Trophoblast cell (in vitro differentiated cells and primary cell): ENCODE measurements at regions not wholly inside any gene's neighbourhood (a gene's known extent, or its start where the extent isn't known, plus 50 kb on each side); places are given as distances from the start of the nearest gene placed in this dataset.

ENCODE experiments used
- DNase-seq, 2 donors: peaks; one replicate each; pipeline ENCODE4 v3.0.0-alpha.2; 2016
- H2AFZ ChIP-seq: 2 replicates; pipeline ENCODE4 v1.6.1; 2013; ENCODE audit warnings: low read length, moderate library complexity, mild to moderate bottlenecking; ENCODE audit not compliant: insufficient read depth, poor library complexity
- H2AK5ac ChIP-seq: 2 replicates; pipeline ENCODE4 v1.6.1; 2013; ENCODE audit warnings: mild to moderate bottlenecking, low read length
- H2BK120ac ChIP-seq: 2 replicates; pipeline ENCODE4 v1.6.1; 2013; ENCODE audit warnings: low read length, mild to moderate bottlenecking, moderate library complexity; ENCODE audit not compliant: insufficient read depth, poor library complexity
- H2BK12ac ChIP-seq: 2 replicates; pipeline ENCODE4 v1.6.1; 2013; ENCODE audit warnings: mild to moderate bottlenecking, low read length, moderate library complexity
- H2BK5ac ChIP-seq: 2 replicates; pipeline ENCODE4 v1.6.1; 2013; ENCODE audit warnings: low read length, low read depth, moderate library complexity, mild to moderate bottlenecking; ENCODE audit not compliant: poor library complexity
- H3K14ac ChIP-seq: 2 replicates; pipeline ENCODE4 v1.6.1; 2013; ENCODE audit warnings: mild to moderate bottlenecking, low read length
- H3K18ac ChIP-seq: 2 replicates; pipeline ENCODE4 v1.6.1; 2013; ENCODE audit warnings: mild to moderate bottlenecking, low read length
- H3K23ac ChIP-seq: 2 replicates; pipeline ENCODE4 v1.6.1; 2013; ENCODE audit warnings: low read length
- H3K27ac ChIP-seq: 2 replicates; pipeline ENCODE4 v1.5.1; 2013; ENCODE audit warnings: low read depth, mild to moderate bottlenecking, inconsistent platforms, low read length, moderate library complexity
- H3K27me3 ChIP-seq: 2 replicates; pipeline ENCODE4 v1.6.1; 2013; ENCODE audit warnings: inconsistent platforms, mild to moderate bottlenecking, low read length, moderate library complexity; ENCODE audit not compliant: insufficient read depth
- H3K36me3 ChIP-seq, 2 experiments: 1 replicate in 1 of 2; 2 replicates in 1 of 2; pipeline ENCODE4 v1.6.1; 2013; ENCODE audit warnings: low read length in 2 of 2, mild to moderate bottlenecking in 2 of 2, moderate library complexity in 1 of 2; ENCODE audit not compliant: insufficient read depth in 2 of 2, control insufficient read depth in 1 of 2
- H3K4ac ChIP-seq: 2 replicates; pipeline ENCODE4 v1.6.1; 2013; ENCODE audit warnings: low read depth, mild to moderate bottlenecking, low read length, moderate library complexity
- H3K4me1 ChIP-seq, 2 experiments: 1 replicate in 1 of 2; 2 replicates in 1 of 2; pipeline ENCODE4 v1.6.1; 2013; ENCODE audit warnings: low read length in 2 of 2, mild to moderate bottlenecking in 2 of 2, moderate library complexity in 1 of 2; ENCODE audit not compliant: insufficient read depth in 2 of 2, control insufficient read depth in 1 of 2
- H3K4me2 ChIP-seq: 2 replicates; pipeline ENCODE4 v1.6.1; 2013; ENCODE audit warnings: inconsistent platforms, mild to moderate bottlenecking, low read length, moderate library complexity
- H3K4me3 ChIP-seq: 2 replicates; pipeline ENCODE4 v1.5.1; 2013; ENCODE audit warnings: mild to moderate bottlenecking, low read depth, low read length, inconsistent platforms
- H3K79me1 ChIP-seq: one replicate; pipeline ENCODE4 v1.6.1; 2013; ENCODE audit warnings: low read length
- H3K79me2 ChIP-seq: 2 replicates; pipeline ENCODE4 v1.6.1; 2013; ENCODE audit warnings: low read length, mild to moderate bottlenecking; ENCODE audit not compliant: control insufficient read depth, insufficient read depth, poor library complexity
- H3K9ac ChIP-seq: 2 replicates; pipeline ENCODE4 v1.6.1; 2013; ENCODE audit warnings: mild to moderate bottlenecking, low read length
- H3K9me3 ChIP-seq: 2 replicates; pipeline ENCODE4 v1.6.1; 2013; ENCODE audit warnings: low read depth, mild to moderate bottlenecking, control low read depth, inconsistent platforms, low read length; ENCODE audit not compliant: insufficient read depth
- H4K12ac ChIP-seq: 2 replicates; pipeline ENCODE4 v1.6.1; 2013; ENCODE audit warnings: low read depth, mild to moderate bottlenecking, low read length, moderate library complexity
- H4K8ac ChIP-seq: 2 replicates; pipeline ENCODE4 v1.6.1; 2013; ENCODE audit warnings: low read depth, mild to moderate bottlenecking, low read length, moderate library complexity
- H4K91ac ChIP-seq: one replicate; pipeline ENCODE4 v1.6.1; 2013; ENCODE audit warnings: low read depth, mild to moderate bottlenecking, low read length, moderate library complexity
- WGBS: extraction: QIAGEN DNeasy Blood & Tissue Kit; methylation state at CpG from one replicate; pipeline ENCODE4 v1.1.7; 2013; ENCODE audit warnings: missing lambda C conversion rate; ENCODE audit not compliant: insufficient read length, insufficient coverage; ENCODE audit errors: extremely low coverage; 5-methylcytosine and 5-hydroxymethylcytosine counted together

DNA sequence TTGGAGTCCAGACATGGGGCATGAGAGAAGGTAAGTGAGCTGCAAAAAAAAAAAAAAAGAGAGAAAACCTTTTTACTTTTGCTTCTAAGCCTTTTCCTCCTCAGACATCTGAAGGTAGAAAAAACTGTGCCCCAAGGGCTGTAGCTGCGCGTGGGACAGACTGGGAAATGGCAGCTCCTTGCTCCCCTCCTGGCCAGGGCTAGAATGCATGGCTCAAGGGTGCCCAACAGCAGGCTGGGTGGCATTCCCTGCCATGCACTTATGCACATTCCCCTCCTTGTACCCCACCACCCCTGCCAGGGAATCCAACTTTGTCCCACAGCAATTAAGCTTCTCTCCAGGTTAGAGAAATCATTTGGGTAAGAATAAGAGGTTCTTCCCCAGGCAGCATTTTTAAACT is 421.2 kb downstream of the TRAM1L1 start:
- Histone ChIP-seq H3K4me3 (no peak overlapping the region), H2BK12ac (no peak overlapping the region), H4K8ac (no peak overlapping the region), H4K12ac (no peak overlapping the region), H3K23ac (no peak overlapping the region), H2BK120ac (no peak overlapping the region), H2AFZ (no peak overlapping the region), H3K27me3 (no peaks in the 10 kb centered on the region), H3K9me3 (no peaks in the 10 kb centered on the region), H3K18ac (no peak overlapping the region), H3K36me3 (no peaks in the 10 kb centered on the region), H2BK5ac (no peak overlapping the region), H3K79me2 (no peaks in the 10 kb centered on the region), H3K9ac (no peak overlapping the region), H3K4ac (no peak overlapping the region), H3K14ac (no peak overlapping the region), H3K27ac (no peak overlapping the region), H4K91ac (no peak overlapping the region), H3K4me1 (peaks cover 0 to 2% of the 10 kb centered on the region in 2 experiments), H3K79me1 (no peaks in the 10 kb centered on the region), H3K4me2 (no peak overlapping the region), H2AK5ac (no peak overlapping the region)
- whole genome bisulfite sequencing = no CpG with 5 or more reads among the region's 2 CpGs
- DNase-seq = no peak

DNA sequence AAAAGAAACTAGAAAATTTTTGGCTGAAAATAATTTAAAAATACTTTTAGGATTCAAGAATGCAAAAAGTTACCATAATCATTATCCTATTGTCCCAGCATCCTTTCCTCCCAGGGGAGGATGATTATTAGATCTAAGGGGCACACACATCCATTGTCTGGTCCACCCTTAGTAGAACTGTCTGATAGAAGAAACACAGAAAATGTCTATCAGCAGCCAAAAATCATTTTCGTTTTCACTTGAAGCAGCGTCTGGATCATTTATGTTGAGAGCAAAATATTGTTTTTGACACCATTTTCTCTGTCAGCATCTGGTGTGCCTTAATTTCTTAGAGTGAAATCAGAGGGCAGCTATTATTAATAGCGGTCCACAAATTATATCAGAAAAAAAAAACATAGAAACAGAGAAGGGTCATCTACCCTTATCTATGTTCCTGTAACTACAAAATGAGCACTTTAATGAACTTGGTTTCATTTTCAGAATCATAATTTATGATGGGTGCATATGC is 446.3 kb downstream of the TRAM1L1 start:
- no peaks in the 10 kb centered on the region for H3K4me1 ChIP-seq
- H3K14ac ChIP-seq = no peak overlapping the region
- no peak overlapping the region for H3K27ac ChIP-seq
- H2BK12ac ChIP-seq = no peak overlapping the region
- no peak overlapping the region for H4K12ac ChIP-seq
- WGBS = no CpG with 5 or more reads among the region's 3 CpGs
- H3K79me2 ChIP-seq = no peaks in the 10 kb centered on the region
- no peak overlapping the region for H3K4me3 ChIP-seq
- H2BK120ac ChIP-seq = no peak overlapping the region
- no peak overlapping the region for H3K4me2 ChIP-seq
- no peak overlapping the region for H4K91ac ChIP-seq
- no peak overlapping the region for H3K9ac ChIP-seq
- no peaks in the 10 kb centered on the region for H3K9me3 ChIP-seq
- H2AK5ac ChIP-seq = no peak overlapping the region
- no peak for DNase-seq
- no peaks in the 10 kb centered on the region for H3K36me3 ChIP-seq
- no peak overlapping the region for H4K8ac ChIP-seq
- no peaks in the 10 kb centered on the region for H3K27me3 ChIP-seq
- no peaks in the 10 kb centered on the region for H3K79me1 ChIP-seq
- no peak overlapping the region for H3K23ac ChIP-seq
- no peak overlapping the region for H3K18ac ChIP-seq
- no peak overlapping the region for H2BK5ac ChIP-seq
- H2AFZ ChIP-seq = no peak overlapping the region
- no peak overlapping the region for H3K4ac ChIP-seq

DNA sequence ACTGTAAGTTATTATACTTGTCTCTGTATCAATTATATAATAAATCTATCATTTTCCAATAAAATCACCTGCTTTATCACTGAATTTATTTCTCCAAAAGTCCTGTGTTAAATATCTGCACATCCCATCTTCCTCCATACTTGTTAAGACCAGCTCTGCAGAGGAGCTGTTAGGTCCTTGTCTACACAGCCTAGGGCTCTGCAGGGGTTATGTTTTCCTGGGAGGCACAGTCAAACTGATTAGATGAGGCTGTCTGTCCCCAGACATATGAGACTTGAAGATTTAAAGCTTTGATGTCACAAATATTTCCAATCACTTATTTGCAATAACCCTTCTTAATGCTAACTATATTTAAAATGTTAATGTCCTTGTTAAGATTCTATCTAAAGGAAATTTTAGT is 446.8 kb downstream of the TRAM1L1 start:
- Histone ChIP-seq H3K4me1 (no peaks in the 10 kb centered on the region), H4K12ac (no peak overlapping the region), H3K4me2 (no peak overlapping the region), H3K36me3 (no peaks in the 10 kb centered on the region), H4K8ac (no peak overlapping the region), H3K9me3 (no peaks in the 10 kb centered on the region), H4K91ac (no peak overlapping the region), H2AK5ac (no peak overlapping the region), H3K4ac (no peak overlapping the region), H3K4me3 (no peak overlapping the region), H2AFZ (no peak overlapping the region), H3K18ac (no peak overlapping the region), H3K9ac (no peak overlapping the region), H2BK120ac (no peak overlapping the region), H3K23ac (no peak overlapping the region), H3K79me1 (no peaks in the 10 kb centered on the region), H3K27me3 (no peaks in the 10 kb centered on the region), H3K14ac (no peak overlapping the region), H3K79me2 (no peaks in the 10 kb centered on the region), H2BK12ac (no peak overlapping the region), H3K27ac (no peak overlapping the region), H2BK5ac (no peak overlapping the region)
- DNase-seq = no peak

DNA sequence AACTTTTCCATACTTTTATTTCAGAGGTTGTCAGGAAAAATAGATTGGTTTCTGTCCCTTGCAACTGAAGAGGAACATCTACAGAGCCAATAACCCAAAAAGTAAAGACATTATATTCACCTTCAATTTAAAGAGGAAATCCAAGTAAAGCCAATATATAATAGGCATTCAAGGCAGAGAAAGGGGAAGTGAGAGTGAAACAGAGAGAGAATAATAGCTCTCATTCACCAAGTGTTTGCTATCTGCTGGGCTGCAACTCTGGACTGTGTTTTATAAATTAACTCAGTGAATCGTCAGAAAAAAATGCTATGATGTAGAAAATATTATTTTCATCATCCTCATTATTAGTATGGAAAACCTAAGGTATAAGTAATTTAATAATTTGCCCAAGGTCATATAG is 448.5 kb downstream of the TRAM1L1 start:
- no peak overlapping the region for H3K9ac ChIP-seq
- no peak for DNase-seq
- no peak overlapping the region for H3K14ac ChIP-seq
- no CpG with 5 or more reads among the region's 1 CpG for WGBS
- H4K8ac ChIP-seq = no peak overlapping the region
- H2AK5ac ChIP-seq = no peak overlapping the region
- no peaks in the 10 kb centered on the region for H3K36me3 ChIP-seq
- no peak overlapping the region for H3K4me2 ChIP-seq
- H3K27me3 ChIP-seq = no peaks in the 10 kb centered on the region
- no peak overlapping the region for H3K4ac ChIP-seq
- H3K18ac ChIP-seq = no peak overlapping the region
- H4K91ac ChIP-seq = no peak overlapping the region
- no peak overlapping the region for H4K12ac ChIP-seq
- H3K27ac ChIP-seq = no peak overlapping the region
- H3K4me1 ChIP-seq = no peaks in the 10 kb centered on the region
- no peaks in the 10 kb centered on the region for H3K9me3 ChIP-seq
- H3K4me3 ChIP-seq = no peak overlapping the region
- no peaks in the 10 kb centered on the region for H3K79me1 ChIP-seq
- H2AFZ ChIP-seq = no peak overlapping the region
- no peak overlapping the region for H2BK5ac ChIP-seq
- H3K79me2 ChIP-seq = no peaks in the 10 kb centered on the region
- H2BK12ac ChIP-seq = no peak overlapping the region
- H3K23ac ChIP-seq = no peak overlapping the region
- H2BK120ac ChIP-seq = no peak overlapping the region
